T-helper 1 cell (primary cell): ENCODE measurements at regions not wholly inside any gene's neighbourhood (a gene's known extent, or its start where the extent isn't known, plus 50 kb on each side); places are given as distances from the start of the nearest gene placed in this dataset.
"Not testable (repeated sequence)": the region's sequence is repeated elsewhere in the genome, so short reads cannot be mapped to it uniquely, and the experiment has no call there.

Experiments used
- DNase-seq, 5 donors: peaks; one replicate each; pipeline ENCODE4 v3.0.0-alpha.2; 2012 to 2020

- not testable (repeated sequence) for DNase-seq
Observed at GRCh38 chr21:13806444-13806843, 196.9 kb downstream of the POTED start.

GRCh38 chr21:13802757-13803156, 193.2 kb downstream of the POTED start:
- DNase-seq: not testable (repeated sequence)
